GM12875 (cell line): ENCODE measurements at regions not wholly inside any gene's neighbourhood (a gene's known extent, or its start where the extent isn't known, plus 50 kb on each side); places are given as distances from the start of the nearest gene placed in this dataset.

ENCODE experiments used
- H3K4me3 ChIP-seq: one replicate; pipeline ENCODE4 v1.5.1; 2011; ENCODE audit warnings: low read depth, low read length, control low read depth
- CTCF ChIP-seq: IDR thresholded peaks from 2 replicates; pipeline ENCODE4 v1.5.1; 2011; ENCODE audit warnings: low read depth, mild to moderate bottlenecking, control low read depth, inconsistent platforms, low read length, moderate library complexity, borderline replicate concordance; ENCODE audit not compliant: insufficient read depth

- TF ChIP-seq CTCF, result no peak
- no peak overlapping the region for H3K4me3 ChIP-seq
Measured at GRCh38 chr6:62390401-62390800, 104.4 kb upstream of the KHDRBS2 start.

- no peak for TF ChIP-seq CTCF
Measured at GRCh38 chr6:62371453-62372210, 85.6 kb upstream of the KHDRBS2 start.

DNA sequence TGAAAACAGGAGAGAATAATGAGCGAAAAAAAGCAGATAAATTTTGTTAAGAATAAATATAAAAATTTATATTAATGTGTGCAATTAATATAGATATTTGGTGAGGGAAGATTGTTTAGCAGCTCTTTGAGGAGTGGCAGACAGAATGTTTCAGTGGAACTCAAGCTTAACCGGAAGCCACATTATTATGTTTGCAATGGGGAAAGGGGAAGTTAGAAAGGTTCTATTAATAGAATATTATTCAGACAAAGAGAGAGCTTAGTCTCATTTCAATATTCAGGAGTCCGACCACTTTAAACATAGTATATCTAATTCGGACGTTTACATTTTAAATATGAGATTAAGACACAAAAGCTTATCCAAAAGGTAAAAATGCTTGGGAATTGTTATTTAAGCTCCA, 81.6 kb upstream of the KHDRBS2 start:
- TF ChIP-seq CTCF, result no peak
- no peak overlapping the region for H3K4me3 ChIP-seq

More at GRCh38 chr6:62371453-62372210, 85.6 kb upstream of the KHDRBS2 start:
- H3K4me3 ChIP-seq, result no peak overlapping the region

DNA sequence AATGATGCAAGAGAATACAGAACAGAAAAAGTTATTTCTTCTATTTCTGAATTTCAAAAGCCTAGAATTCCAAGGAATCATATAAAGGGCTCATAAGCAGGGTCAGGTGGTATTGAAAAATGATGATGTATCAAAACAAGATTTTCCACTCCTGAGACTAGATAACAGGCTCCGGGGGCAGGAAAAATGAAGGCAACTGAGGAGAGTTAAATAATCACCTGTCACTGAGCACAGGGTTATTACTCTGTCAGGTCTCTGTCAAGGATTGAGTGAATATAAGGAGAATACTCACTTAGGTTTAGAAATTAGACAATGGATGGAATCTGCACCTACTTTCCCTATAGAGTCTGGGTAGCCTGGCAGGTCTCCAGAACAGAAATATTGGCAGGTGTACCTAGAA, 76.1 kb upstream of the KHDRBS2 start:
- TF ChIP-seq CTCF, result no peak
- no peak overlapping the region for H3K4me3 ChIP-seq

- no peak for TF ChIP-seq CTCF
Measured at GRCh38 chr6:62357835-62358234, 71.8 kb upstream of the KHDRBS2 start.

DNA sequence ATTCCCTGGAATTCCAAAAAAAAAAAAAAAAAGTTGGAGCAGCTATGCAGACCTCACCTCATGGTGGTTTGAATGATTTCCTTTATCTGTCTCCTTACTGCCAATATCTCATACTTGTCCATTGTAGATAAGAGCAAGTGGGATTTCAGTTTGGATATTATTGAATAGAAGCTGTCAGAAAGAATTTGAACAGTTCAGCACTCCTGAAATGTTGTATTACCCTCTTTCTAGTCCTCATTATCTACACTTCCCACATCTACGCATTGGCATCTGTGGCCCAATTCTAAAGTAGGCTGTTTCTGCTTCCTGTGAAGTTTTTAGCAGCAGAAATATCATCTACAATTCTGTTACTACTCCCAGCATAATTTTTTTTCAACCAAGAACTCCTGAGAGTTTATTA, 68.2 kb upstream of the KHDRBS2 start:
- no peak overlapping the region for H3K4me3 ChIP-seq
- TF ChIP-seq CTCF, result no peak

More at GRCh38 chr6:62357835-62358234, 71.8 kb upstream of the KHDRBS2 start:
- H3K4me3 ChIP-seq, result no peak overlapping the region

- no peak for TF ChIP-seq CTCF
- no peak overlapping the region for H3K4me3 ChIP-seq
Measured at GRCh38 chr6:62345962-62346689, 60.1 kb upstream of the KHDRBS2 start.
